H1 (cell line): ENCODE measurements at regions not wholly inside any gene's neighbourhood (a gene's known extent, or its start where the extent isn't known, plus 50 kb on each side); places are given as distances from the start of the nearest gene placed in this dataset.

Experiments
- CTCF ChIA-PET: fragments of 300-600 bp; sonication (Branson Sonifier 250); formaldehyde crosslinking; loops from one replicate; lab custom pipeline; 2021; ENCODE audit not compliant: partially characterized antibody; lab: Charles Lee
- POLR2A ChIA-PET: fragments of 300-600 bp; sonication (Branson Sonifier 250); formaldehyde crosslinking; loops from one replicate; lab custom pipeline; 2021; ENCODE audit warnings: inconsistent platforms; ENCODE audit not compliant: partially characterized antibody; lab: Charles Lee
- DNase-seq, 2 experiments: peaks; one replicate each; pipeline versions ENCODE4 v3.0.0 to v3.0.0-alpha.2; 2010 to 2022; ENCODE audit warnings: low spot score in 2 of 2, low read depth in 1 of 2, mixed read lengths in 1 of 2
- FAIRE-seq: peaks from 2 replicates; lab custom pipeline; 2011; peaks lifted over from hg19 to GRCh38; lab: Jason Lieb, UNC
- H2AFZ ChIP-seq: 2 replicates; pipeline ENCODE4 v1.8.1; 2012; ENCODE audit warnings: low read length, inconsistent platforms
- H2AK5ac ChIP-seq: 2 replicates; pipeline ENCODE4 v1.6.1; 2013; ENCODE audit warnings: low read depth, low read length
- H2BK120ac ChIP-seq: replicated peaks from 2 replicates; pipeline ENCODE3; 2013; ENCODE audit warnings: low read depth, low read length, inconsistent platforms
- H2BK12ac ChIP-seq: 2 replicates; pipeline ENCODE4 v1.6.1; 2013; ENCODE audit warnings: low read depth, low read length
- H2BK15ac ChIP-seq: 2 replicates; pipeline ENCODE4 v1.6.1; 2013; ENCODE audit warnings: low read length
- H2BK20ac ChIP-seq: 2 replicates; pipeline ENCODE4 v1.6.1; 2013; ENCODE audit warnings: low read length
- H2BK5ac ChIP-seq: 2 replicates; pipeline ENCODE4 v1.6.1; 2013; ENCODE audit warnings: low read depth, low read length
- H3K14ac ChIP-seq: 2 replicates; pipeline ENCODE4 v1.6.1; 2013; ENCODE audit warnings: inconsistent platforms; ENCODE audit not compliant: insufficient read length
- H3K18ac ChIP-seq: 2 replicates; pipeline ENCODE4 v1.6.1; 2013; ENCODE audit warnings: low read length; ENCODE audit errors: extremely low read depth
- H3K23ac ChIP-seq: 2 replicates; pipeline ENCODE4 v1.6.1; 2013; ENCODE audit warnings: inconsistent platforms; ENCODE audit not compliant: insufficient read length
- H3K23me2 ChIP-seq: 2 replicates; pipeline ENCODE4 v1.6.1; 2013; ENCODE audit warnings: low read depth, low read length
- H3K27ac ChIP-seq: 2 replicates; pipeline ENCODE4 v1.6.1; 2011; ENCODE audit warnings: low read depth, low read length, inconsistent platforms
- H3K27me3 ChIP-seq, 4 experiments: replicated peaks in 1 of 4; 1 replicate in 1 of 4; 2 replicates in 3 of 4; pipeline versions ENCODE4 v1.6.1 to v1.8.1; 2011 to 2013; ENCODE audit warnings: low read length in 3 of 4, mild to moderate bottlenecking in 3 of 4, inconsistent platforms in 2 of 4, mixed read lengths in 2 of 4, moderate library complexity in 1 of 4; ENCODE audit not compliant: control insufficient read depth in 3 of 4, insufficient read depth in 3 of 4; ENCODE audit errors: extremely low read depth in 1 of 4
- H3K36me3 ChIP-seq, 4 experiments: 2 replicates each; pipeline versions ENCODE4 v1.6.1 to v1.8.1; 2011 to 2013; ENCODE audit warnings: mild to moderate bottlenecking in 4 of 4, low read length in 3 of 4, moderate library complexity in 2 of 4, control low read depth in 1 of 4, inconsistent platforms in 1 of 4; ENCODE audit not compliant: insufficient read depth in 4 of 4, control insufficient read depth in 2 of 4
- H3K4ac ChIP-seq: replicated peaks from 2 replicates; pipeline ENCODE3; 2013; ENCODE audit warnings: low read length, low read depth, mixed read lengths, inconsistent platforms; ENCODE audit not compliant: insufficient read length
- H3K4me1 ChIP-seq, 4 experiments: replicated peaks in 1 of 4; 1 replicate in 1 of 4; 2 replicates in 3 of 4; pipeline versions ENCODE4 v1.6.1 to v1.8.1; 2011 to 2013; ENCODE audit warnings: low read length in 3 of 4, inconsistent platforms in 2 of 4, mixed read lengths in 1 of 4; ENCODE audit not compliant: insufficient read depth in 4 of 4, control insufficient read depth in 3 of 4
- H3K4me2 ChIP-seq, 2 experiments: 2 replicates each; pipeline versions ENCODE4 v1.6.1 to v1.8.1; 2011 to 2013; ENCODE audit warnings: low read depth in 2 of 2, low read length in 2 of 2, control low read depth in 1 of 2, inconsistent platforms in 1 of 2, mild to moderate bottlenecking in 1 of 2; ENCODE audit not compliant: insufficient read depth in 1 of 2
- H3K4me3 ChIP-seq, 4 experiments: fragments of 200-600, 300-600 bp in 1 of 4; sonication (generic), shearing (Covaris generic), sonication (Bioruptor Twin) in 1 of 4; 2 replicates each; pipeline versions ENCODE4 v1.5.1 to v1.8.1; 2011 to 2016; ENCODE audit warnings: low read length in 4 of 4, low read depth in 3 of 4, control low read depth in 2 of 4, inconsistent platforms in 2 of 4, mild to moderate bottlenecking in 2 of 4, mixed read lengths in 1 of 4, moderate library complexity in 1 of 4; ENCODE audit not compliant: insufficient read depth in 2 of 4; ENCODE audit errors: extremely low read depth in 1 of 4
- H3K56ac ChIP-seq: replicated peaks from 2 replicates; pipeline ENCODE3; 2013; ENCODE audit warnings: low read depth, mild to moderate bottlenecking, mixed read lengths, low read length, inconsistent platforms; ENCODE audit not compliant: insufficient read length
- H3K79me1 ChIP-seq: 2 replicates; pipeline ENCODE4 v1.6.1; 2013; ENCODE audit warnings: low read depth, low read length, control low read depth
- H3K79me2 ChIP-seq, 2 experiments: 2 replicates each; pipeline versions ENCODE4 v1.6.1 to v1.8.1; 2012 to 2013; ENCODE audit warnings: low read length in 2 of 2, mild to moderate bottlenecking in 2 of 2, inconsistent platforms in 1 of 2; ENCODE audit not compliant: insufficient read depth in 2 of 2, control insufficient read depth in 1 of 2
- H3K9ac ChIP-seq, 4 experiments: replicated peaks in 1 of 4; 1 replicate in 1 of 4; 2 replicates in 3 of 4; pipeline versions ENCODE4 v1.6.1 to v1.8.1; 2011 to 2013; ENCODE audit warnings: low read depth in 3 of 4, low read length in 3 of 4, control low read depth in 2 of 4, mild to moderate bottlenecking in 2 of 4, moderate library complexity in 2 of 4, inconsistent platforms in 1 of 4; ENCODE audit errors: extremely low read depth in 1 of 4
- H3K9me3 ChIP-seq, 2 experiments: 2 replicates each; pipeline versions ENCODE4 v1.6.1 to v1.8.1; 2012 to 2013; ENCODE audit warnings: mild to moderate bottlenecking in 2 of 2, moderate library complexity in 2 of 2, control low read depth in 1 of 2, inconsistent platforms in 1 of 2, low read depth in 1 of 2, low read length in 1 of 2, mixed read lengths in 1 of 2; ENCODE audit not compliant: insufficient read depth in 2 of 2
- H4K20me1 ChIP-seq, 2 experiments: replicated peaks in 1 of 2; 2 replicates each; pipeline versions ENCODE3 to v1.8.1; 2011 to 2013; ENCODE audit warnings: inconsistent platforms in 2 of 2, low read length in 2 of 2, mild to moderate bottlenecking in 1 of 2; ENCODE audit not compliant: insufficient read depth in 2 of 2, control insufficient read depth in 1 of 2
- H4K5ac ChIP-seq: 2 replicates; pipeline ENCODE4 v1.6.1; 2013; ENCODE audit warnings: low read length, low read depth, mixed read lengths, inconsistent platforms; ENCODE audit not compliant: insufficient read length
- H4K8ac ChIP-seq: 2 replicates; pipeline ENCODE4 v1.8.0; 2013; ENCODE audit warnings: mild to moderate bottlenecking, moderate library complexity, low read length, inconsistent platforms; ENCODE audit not compliant: insufficient read depth; ENCODE audit errors: extremely low read depth
- H4K91ac ChIP-seq: replicated peaks from 2 replicates; pipeline ENCODE3; 2013; ENCODE audit warnings: low read length, mixed read lengths, inconsistent platforms; ENCODE audit not compliant: insufficient read length
- CREB1 ChIP-seq: IDR thresholded peaks from 2 replicates; pipeline ENCODE4 v1.6.1; 2012; ENCODE audit warnings: inconsistent platforms
- CTBP2 ChIP-seq: IDR thresholded peaks from 2 replicates; pipeline ENCODE4 v1.7.0; 2011; ENCODE audit warnings: borderline replicate concordance, mild to moderate bottlenecking, moderate library complexity, mixed read lengths, low read length; ENCODE audit not compliant: insufficient read depth, insufficient read length
- EGR1 ChIP-seq: IDR thresholded peaks from 2 replicates; pipeline ENCODE4 v1.6.1; 2011; ENCODE audit warnings: low read depth, low read length, borderline replicate concordance
- EZH2 ChIP-seq: fragments of 200-600 bp; sonication (generic); IDR thresholded peaks from 2 replicates; pipeline ENCODE4 v1.7.1; 2012; ENCODE audit warnings: low read depth, mild to moderate bottlenecking, moderate library complexity, low read length, inconsistent platforms; ENCODE audit not compliant: severe bottlenecking
- JUN ChIP-seq: IDR thresholded peaks from 2 replicates; pipeline ENCODE4 v1.6.1; 2011; ENCODE audit warnings: low read depth, mild to moderate bottlenecking, improper control_type of control experiment, low read length
- PHF8 ChIP-seq: fragments of 200-600 bp; sonication (generic); conservative IDR thresholded peaks from 2 replicates; pipeline ENCODE4 v1.7.1; 2012; ENCODE audit warnings: low read depth, mild to moderate bottlenecking, inconsistent platforms, low read length, moderate library complexity
- SIN3A ChIP-seq, 2 experiments: IDR thresholded peaks in 1 of 2; conservative IDR thresholded peaks in 1 of 2; 2 replicates each; pipeline ENCODE4 v1.6.1; 2011 to 2012; ENCODE audit warnings: low read length in 2 of 2, improper control_type of control experiment in 1 of 2, low read depth in 1 of 2, mild to moderate bottlenecking in 1 of 2
- SRF ChIP-seq: IDR thresholded peaks from 2 replicates; pipeline ENCODE4 v1.6.1; 2011; ENCODE audit warnings: mild to moderate bottlenecking, low read depth, low read length, moderate library complexity
- TAF1 ChIP-seq: IDR thresholded peaks from 2 replicates; pipeline ENCODE4 v1.6.1; 2011; ENCODE audit warnings: mild to moderate bottlenecking, low read depth, low read length
- TCF12 ChIP-seq: IDR thresholded peaks from 2 replicates; pipeline ENCODE4 v1.6.1; 2011; ENCODE audit warnings: low read depth, mild to moderate bottlenecking, low read length
- TF ChIP-seq, protein P1 (sequence below): IDR thresholded peaks from 2 replicates; pipeline ENCODE4 v1.6.1; 2012; ENCODE audit warnings: inconsistent platforms
- TF ChIP-seq, protein P2 (sequence below), 3 experiments: IDR thresholded peaks; 1 replicate in 2 of 3; 2 replicates in 1 of 3; pipeline versions ENCODE4 v1.5.1 to v1.6.1; 2011; ENCODE audit warnings: low read length in 3 of 3, mild to moderate bottlenecking in 3 of 3, inconsistent platforms in 2 of 3, low read depth in 1 of 3, moderate library complexity in 1 of 3; ENCODE audit not compliant: insufficient read depth in 1 of 3; ENCODE audit errors: control extremely low read depth in 1 of 3

DNA sequence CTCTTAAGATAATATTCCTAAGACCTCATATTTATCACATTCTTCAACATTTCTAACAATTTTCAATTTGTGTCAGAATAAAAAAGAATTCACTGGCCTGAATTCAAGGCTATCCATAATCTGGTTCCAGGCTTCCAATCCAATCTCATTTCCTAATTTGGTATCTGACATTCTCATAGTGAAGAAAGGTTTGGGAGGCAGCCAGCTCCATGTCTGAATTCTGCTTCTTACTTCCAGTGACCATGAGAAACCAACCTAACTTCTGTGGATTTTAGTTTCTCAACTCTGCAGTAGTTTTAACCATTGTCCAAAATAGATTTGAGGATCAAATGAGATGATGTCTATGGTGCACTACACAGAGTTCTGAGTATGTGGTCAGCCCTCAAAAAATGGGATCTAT, 439.1 kb upstream of the GCFC2 start:
- Histone ChIP-seq H2BK120ac (no peak overlapping the region), H2BK20ac (no peak overlapping the region), H3K23me2 (no peaks in the 10 kb centered on the region), H3K79me2 (no peaks in the 10 kb centered on the region), H2BK15ac (no peak overlapping the region), H3K4ac (no peak overlapping the region), H3K36me3 (no peaks in the 10 kb centered on the region), H2BK5ac (no peak overlapping the region), H3K27ac (no peak overlapping the region), H4K5ac (no peak overlapping the region), H3K23ac (no peak overlapping the region), H3K27me3 (no peaks in the 10 kb centered on the region), H4K8ac (no peak overlapping the region), H3K14ac (no peak overlapping the region), H4K20me1 (no peaks in the 10 kb centered on the region), H3K4me1 (no peaks in the 10 kb centered on the region), H3K56ac (no peak overlapping the region), H3K9me3 (no peaks in the 10 kb centered on the region), H4K91ac (no peak overlapping the region), H2AFZ (no peak overlapping the region), H3K9ac (no peak overlapping the region), H3K4me2 (no peak overlapping the region), H3K79me1 (no peaks in the 10 kb centered on the region), H2AK5ac (no peak overlapping the region), H3K18ac (no peak overlapping the region), H2BK12ac (no peak overlapping the region), H3K4me3 (no peak overlapping the region)
- FAIRE-seq (no peak), DNase-seq (no peak)
- CTCF ChIA-PET: no interaction called here
- TF ChIP-seq JUN (no peak), PHF8 (no peak), TAF1 (no peak), TCF12 (no peak), EZH2 (no peak), CREB1 (no peak), EGR1 (no peak), CTBP2 (no peak), SRF (no peak), SIN3A (conservative IDR thresholded peaks at IDR 0.05 in 1 of 2, IDR thresholded peaks at IDR 0.05 in 1 of 2; ENCODE audit: low read depth in 1 of 2, low read length in 2 of 2) (no peak)
- TF ChIP-seq, protein P1, sequence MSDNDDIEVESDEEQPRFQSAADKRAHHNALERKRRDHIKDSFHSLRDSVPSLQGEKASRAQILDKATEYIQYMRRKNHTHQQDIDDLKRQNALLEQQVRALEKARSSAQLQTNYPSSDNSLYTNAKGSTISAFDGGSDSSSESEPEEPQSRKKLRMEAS: no peak
- TF ChIP-seq, protein P2, sequence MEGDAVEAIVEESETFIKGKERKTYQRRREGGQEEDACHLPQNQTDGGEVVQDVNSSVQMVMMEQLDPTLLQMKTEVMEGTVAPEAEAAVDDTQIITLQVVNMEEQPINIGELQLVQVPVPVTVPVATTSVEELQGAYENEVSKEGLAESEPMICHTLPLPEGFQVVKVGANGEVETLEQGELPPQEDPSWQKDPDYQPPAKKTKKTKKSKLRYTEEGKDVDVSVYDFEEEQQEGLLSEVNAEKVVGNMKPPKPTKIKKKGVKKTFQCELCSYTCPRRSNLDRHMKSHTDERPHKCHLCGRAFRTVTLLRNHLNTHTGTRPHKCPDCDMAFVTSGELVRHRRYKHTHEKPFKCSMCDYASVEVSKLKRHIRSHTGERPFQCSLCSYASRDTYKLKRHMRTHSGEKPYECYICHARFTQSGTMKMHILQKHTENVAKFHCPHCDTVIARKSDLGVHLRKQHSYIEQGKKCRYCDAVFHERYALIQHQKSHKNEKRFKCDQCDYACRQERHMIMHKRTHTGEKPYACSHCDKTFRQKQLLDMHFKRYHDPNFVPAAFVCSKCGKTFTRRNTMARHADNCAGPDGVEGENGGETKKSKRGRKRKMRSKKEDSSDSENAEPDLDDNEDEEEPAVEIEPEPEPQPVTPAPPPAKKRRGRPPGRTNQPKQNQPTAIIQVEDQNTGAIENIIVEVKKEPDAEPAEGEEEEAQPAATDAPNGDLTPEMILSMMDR (IDR thresholded peaks at IDR 0.05; ENCODE audit: control extremely low read depth in 1 of 3, insufficient read depth in 1 of 3, low read depth in 1 of 3, low read length in 3 of 3): no peak
- POLR2A ChIA-PET: no interaction called here
